ENCODE measurements at regions not wholly inside any gene's neighbourhood (a gene's known extent, or its start where the extent isn't known, plus 50 kb on each side); places are given as distances from the start of the nearest gene placed in this dataset.

GRCh38 chr3:159895430-159895829, 93.2 kb upstream of the IL12A start (continued):
- TF ChIP-seq SMAD4 (CRISPR knock-in tag; conservative IDR thresholded peaks at IDR 0.05) (no peak), ATF1 (CRISPR knock-in tag; IDR thresholded peaks at IDR 0.05) (no peak), ATF1 (tag; IDR thresholded peaks at IDR 0.05) (no peak), ZKSCAN1 (IDR thresholded peaks at IDR 0.05; ENCODE audit: low read depth, low read length) (no peak), ZNF583 (CRISPR knock-in tag; IDR thresholded peaks at IDR 0.05) (no peak), ZFPM2 (CRISPR knock-in tag; IDR thresholded peaks at IDR 0.05) (no peak), ZNF445 (CRISPR knock-in tag; IDR thresholded peaks at IDR 0.05; ENCODE audit: low read depth) (no peak), HNRNPL (IDR thresholded peaks at IDR 0.05; ENCODE audit: low read depth, low read length) (no peak), EWSR1 (IDR thresholded peaks at IDR 0.05; ENCODE audit: borderline replicate concordance, low read depth, partially characterized antibody) (no peak)

GRCh38 chr3:159896543-159896942, 92.1 kb upstream of the IL12A start:
- TF ChIP-seq SMARCA5 (IDR thresholded peaks at IDR 0.05) (no peak), STAT5A (IDR thresholded peaks at IDR 0.05; ENCODE audit: borderline replicate concordance, low read length) (no peak)
- Histone ChIP-seq H3K4me2 (ENCODE audit: insufficient read depth, low read length) (no peak overlapping the region), H4K20me1 (replicated peaks; ENCODE audit: control insufficient read depth, insufficient read depth, low read length) (no peaks in the 10 kb centered on the region), H3K27me3 (ENCODE audit: control insufficient read depth in 2 of 2, insufficient read depth in 2 of 2, low read length in 2 of 2) (no peaks in the 10 kb centered on the region), H3K9me1 (ENCODE audit: control insufficient read depth, insufficient read depth, low read length) (no peaks in the 10 kb centered on the region), H3K79me2 (ENCODE audit: control insufficient read depth, insufficient read depth, low read length) (no peaks in the 10 kb centered on the region), H3K9ac (ENCODE audit: insufficient read depth in 1 of 2, low read depth in 2 of 2, low read length in 2 of 2) (no peak overlapping the region), H2AFZ (ENCODE audit: low read depth, low read length) (no peak overlapping the region), H3K27ac (ENCODE audit: extremely low read depth, low read depth, low read length) (no peak overlapping the region), H3K4me3 (no peak overlapping the region), H3K4me1 (replicated peaks in 1 of 2; ENCODE audit: control insufficient read depth in 2 of 2, insufficient read depth in 2 of 2, low read length in 2 of 2) (no peaks in the 10 kb centered on the region), H3K9me3 (replicated peaks; ENCODE audit: control insufficient read depth, insufficient read depth, low read depth, low read length) (no peaks in the 10 kb centered on the region), H3K36me3 (ENCODE audit: control insufficient read depth, insufficient read depth, low read length) (no peaks in the 10 kb centered on the region)
- FAIRE-seq (no peak), ATAC-seq (no peak), DNase-seq (ENCODE audit: extremely low read depth in 1 of 4, low spot score in 3 of 4) (no peak)
- intact Hi-C loops (cut with micrococcal nuclease) (no loop called here), in situ Hi-C loops (cut with MboI) (loop anchor here (25.0 kb wide), 1 partner anchor 566 kb away; no protein-coding TSS in a partner anchor)
- BruUV-seq (replicated peaks) = no TSS peak
- CTCF ChIA-PET (ENCODE audit: low intra/inter-chr PET ratio) = no interaction called here
- POLR2A ChIA-PET = no interaction called here
- 0% methylated on average over 1 of the region's 1 CpG for WGBS (ENCODE audit: insufficient coverage, low coverage, missing lambda C conversion rate)
